ENCODE measurements at regions not wholly inside any gene's neighbourhood (a gene's known extent, or its start where the extent isn't known, plus 50 kb on each side); places are given as distances from the start of the nearest gene placed in this dataset.

DNA sequence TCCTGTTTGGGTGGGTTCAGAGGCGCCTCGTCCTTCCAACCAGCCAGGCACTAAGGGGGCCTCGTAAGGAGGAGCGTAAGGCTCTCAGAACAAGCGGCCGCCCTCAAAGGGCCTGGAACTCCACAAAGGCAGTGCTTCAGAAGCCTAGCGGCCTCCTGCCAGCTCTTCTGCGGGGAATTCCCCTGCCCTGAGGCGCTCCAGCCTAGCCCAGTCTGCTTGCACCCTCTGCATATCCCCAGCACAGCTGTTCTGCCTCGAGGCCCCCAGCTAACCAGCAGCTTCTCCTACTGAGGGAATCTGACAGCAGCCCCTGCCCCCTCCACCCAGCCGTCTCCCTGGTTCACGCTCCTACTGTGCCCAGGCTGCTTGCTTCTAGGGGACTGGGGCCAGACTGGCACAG, 265.9 kb downstream of the TFCP2L1 start:
- peak; percentile 64 for DNase-seq

DNA sequence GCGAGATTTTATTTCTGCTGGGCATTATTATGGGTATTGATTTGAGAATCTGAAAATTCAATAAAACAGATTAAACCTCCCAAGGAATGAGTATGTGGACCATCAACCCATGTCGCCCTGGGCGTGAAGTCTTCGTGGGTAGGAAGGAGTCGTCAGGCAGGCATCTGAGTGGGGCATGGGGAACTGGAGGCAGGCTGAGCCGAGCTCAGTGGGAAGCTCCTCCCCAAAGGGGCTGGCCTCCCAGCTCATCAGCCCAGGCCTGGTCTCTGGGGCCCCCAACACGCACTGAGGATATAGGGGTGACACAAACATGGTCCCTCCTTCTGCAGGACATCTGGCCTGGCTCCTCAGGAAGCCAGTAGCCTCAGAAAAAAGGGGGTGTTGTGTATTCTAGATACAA, 265.2 kb downstream of the TFCP2L1 start:
- no peak for DNase-seq

DNA sequence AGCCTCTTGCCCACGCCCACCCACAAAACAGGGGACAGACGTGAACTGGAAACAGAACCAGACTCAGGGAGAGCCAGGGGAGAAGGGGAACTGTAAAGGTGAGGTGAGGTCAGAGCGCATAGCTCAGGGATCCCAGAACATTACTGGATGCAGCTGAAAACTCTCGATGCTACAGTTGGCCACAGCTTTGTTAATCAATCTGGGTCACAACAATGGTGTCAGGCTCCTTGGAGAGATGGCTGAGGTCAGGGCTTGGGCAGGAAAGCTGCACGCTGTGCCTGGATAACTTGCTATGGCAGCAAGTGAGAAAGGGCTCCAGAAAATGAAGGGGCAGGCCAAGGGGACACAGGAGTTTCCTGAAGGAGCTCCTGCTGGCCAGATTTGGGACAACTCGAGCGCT, 263.3 kb downstream of the TFCP2L1 start:
- DNase-seq, result no peak

DNA sequence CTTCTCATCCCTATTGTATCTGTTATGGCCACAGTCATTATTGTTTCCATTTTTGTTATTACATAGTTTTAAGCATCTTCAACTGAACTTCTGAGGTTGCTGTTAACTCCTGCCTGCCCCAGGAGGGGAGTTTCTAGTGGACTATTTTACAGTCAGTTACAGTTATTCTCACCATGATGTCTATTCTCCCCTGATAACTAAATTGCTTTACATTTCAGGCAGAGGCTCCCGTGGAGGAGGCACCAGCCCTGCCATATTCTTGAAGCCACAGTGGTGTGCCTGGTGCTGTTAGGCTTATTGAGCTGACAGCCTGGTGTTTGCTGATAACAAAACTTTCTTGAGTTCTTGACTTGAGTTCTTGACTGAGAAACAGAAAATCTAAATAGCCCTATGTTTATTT, 256.4 kb downstream of the TFCP2L1 start:
- DNase-seq, result no peak

DNA sequence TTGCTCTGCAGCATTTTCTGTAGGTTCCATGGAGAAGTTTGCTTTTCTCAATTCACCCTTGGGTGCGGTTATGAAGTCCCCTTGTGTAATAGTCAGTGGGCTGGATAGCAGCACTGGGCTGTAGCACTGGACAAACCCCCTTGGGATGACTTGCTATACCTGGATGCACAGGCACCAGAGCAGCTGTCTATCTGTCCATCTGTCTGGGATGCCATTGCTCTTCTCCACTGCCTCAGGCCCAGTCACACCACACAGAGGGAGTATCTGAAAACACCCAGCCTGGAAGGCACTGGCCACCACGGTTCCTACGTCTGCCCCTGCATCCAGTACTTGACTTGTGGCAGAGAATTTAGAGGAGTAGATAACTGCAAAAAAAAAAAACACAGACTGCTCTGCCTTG, 254.5 kb downstream of the TFCP2L1 start:
- DNase-seq, result no peak

DNA sequence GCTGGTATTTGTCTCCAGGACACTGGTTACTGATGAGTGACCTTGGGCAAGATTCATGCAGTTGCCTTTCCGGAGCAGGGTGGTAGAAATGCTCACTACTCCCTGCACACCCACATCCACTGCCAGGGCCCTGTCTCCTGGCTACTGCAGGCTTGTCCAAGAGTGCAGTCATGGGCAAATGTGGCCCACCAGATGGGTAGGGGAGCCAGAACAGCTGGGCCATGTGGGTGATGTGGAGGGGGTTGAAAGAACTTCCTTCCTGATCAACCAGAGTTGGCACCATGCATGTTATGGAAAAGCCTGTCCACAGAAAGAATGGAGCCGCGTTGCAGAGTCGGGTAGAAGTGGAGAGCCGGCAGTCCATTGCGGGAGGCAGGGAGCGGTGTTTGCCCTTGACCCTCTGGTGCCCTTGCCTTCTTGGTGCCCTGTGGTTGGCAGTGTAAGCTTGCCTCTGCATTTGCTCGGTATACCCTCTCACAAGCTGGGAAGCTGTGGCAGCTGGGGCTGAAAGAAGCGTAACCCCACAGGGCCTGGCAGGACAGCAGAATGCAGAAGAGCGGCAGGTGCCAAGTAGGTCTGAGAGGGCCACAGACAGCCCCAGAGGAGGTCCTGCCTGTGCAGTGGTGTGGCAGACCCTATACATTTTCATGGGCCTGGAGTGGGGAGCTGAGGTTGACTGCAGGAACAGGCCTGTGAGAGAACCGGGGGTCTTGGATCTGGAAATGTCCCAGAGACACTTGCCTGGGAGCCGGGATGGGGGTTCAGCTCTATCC, 253.2 kb downstream of the TFCP2L1 start:
- DNase-seq, result no peak

DNA sequence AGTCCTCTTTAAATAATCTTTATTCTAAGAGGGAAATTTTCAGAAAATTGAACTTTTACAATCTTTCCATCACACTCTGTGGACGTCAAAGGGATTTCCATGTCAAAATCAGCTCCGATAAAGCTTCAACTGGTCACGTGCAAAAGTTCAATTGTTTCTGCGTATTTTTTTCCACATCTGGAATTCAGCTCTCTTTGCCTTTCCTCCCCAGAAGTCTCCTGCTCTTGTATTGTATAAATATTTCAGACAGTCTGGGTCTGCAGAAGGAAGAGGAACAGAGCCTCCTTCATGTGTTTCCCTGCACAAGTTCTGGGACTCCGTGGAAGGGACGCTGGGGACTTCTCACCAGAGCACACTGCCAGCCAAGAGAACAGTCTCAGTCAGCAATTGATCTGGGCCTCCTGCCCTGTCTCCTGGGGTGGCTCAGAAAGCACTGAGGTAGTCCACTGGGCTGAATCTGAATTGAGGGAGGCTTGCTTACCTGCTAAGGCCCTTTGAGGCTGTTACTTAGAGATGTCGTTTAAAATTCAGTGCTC, 251.5 kb downstream of the TFCP2L1 start:
- DNase-seq, result peak; percentile 35

DNA sequence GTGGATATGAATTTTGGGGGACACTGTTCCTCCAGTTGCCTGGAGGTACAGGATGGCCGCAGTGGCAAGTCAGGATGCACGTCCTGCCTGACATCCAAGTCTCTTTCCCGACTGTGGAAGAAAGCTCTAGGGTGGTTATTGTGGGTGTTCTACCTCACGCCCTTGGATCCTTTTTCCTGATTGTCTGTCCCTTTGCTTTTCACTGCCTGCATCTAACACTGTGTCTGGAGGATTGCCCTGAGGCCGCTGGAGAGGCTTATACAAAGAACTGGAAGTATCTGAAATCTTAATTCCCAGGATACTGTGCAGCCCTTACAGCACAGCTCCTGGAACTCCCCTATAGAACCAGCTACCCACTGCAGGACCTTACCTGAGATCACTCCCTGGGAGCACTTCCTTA, 250.5 kb downstream of the TFCP2L1 start:
- DNase-seq, result no peak

DNA sequence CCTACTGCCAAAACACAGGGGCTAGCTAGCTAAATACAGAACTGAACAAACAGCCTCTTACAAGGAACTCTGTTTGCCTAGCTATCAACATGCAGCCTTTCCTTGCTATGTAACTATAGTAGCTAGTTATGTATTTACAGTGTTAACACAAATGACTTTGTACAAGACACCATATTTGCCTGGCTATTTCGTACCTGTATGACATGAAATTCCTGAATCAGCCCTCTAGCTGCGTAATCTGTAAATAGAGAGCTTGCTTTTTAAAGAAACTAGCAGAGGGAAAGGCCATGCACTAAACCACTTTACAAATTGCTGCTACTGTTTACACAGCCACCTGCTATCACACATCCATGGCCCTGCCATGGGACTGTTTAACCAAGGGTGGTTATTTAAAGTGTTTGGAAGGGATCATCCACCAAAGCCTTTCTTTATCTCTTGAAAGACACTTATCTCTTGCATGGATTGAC, 248.7 kb downstream of the TFCP2L1 start:
- DNase-seq, result peak; percentile 68

DNA sequence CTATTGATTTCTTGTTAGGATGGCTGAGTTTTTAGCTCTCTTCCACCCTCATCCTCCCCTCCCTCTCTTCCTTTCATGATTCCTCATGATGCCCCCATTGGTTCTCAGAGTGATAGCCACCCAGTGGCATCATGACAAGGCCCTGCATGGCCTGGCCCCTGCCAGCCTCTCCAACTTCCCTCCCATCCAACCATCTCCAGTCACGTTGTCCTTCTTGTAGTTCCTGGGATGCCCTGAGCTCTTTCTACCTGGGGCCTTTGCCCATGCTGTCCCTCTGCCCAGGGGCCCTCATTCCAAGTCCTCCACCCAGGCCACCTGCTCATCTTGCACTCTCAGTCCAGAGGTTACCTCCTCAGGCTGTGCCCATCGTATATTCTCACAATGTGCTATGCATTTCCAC, 247.5 kb downstream of the TFCP2L1 start:
- no peak for DNase-seq

DNA sequence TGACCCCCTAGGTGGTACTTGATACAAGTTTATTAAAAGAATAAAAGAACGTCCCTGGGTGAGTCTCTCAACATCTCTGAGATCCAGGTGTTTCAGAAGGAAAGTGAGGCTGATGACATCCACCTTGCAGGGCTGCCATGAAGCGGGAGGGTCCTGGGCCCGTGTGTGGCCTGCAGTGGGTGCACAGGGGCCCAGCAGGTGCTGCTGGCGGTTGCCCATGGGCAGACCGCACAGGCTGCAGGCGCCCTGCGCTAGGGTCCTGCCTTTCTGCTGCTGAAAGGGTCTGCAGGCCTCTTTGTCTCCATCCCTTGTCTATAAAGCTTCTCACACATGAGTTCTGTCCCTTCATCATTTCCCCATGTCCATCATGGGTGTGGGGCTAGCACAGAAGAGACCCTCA, 247.0 kb downstream of the TFCP2L1 start:
- DNase-seq, result no peak

DNA sequence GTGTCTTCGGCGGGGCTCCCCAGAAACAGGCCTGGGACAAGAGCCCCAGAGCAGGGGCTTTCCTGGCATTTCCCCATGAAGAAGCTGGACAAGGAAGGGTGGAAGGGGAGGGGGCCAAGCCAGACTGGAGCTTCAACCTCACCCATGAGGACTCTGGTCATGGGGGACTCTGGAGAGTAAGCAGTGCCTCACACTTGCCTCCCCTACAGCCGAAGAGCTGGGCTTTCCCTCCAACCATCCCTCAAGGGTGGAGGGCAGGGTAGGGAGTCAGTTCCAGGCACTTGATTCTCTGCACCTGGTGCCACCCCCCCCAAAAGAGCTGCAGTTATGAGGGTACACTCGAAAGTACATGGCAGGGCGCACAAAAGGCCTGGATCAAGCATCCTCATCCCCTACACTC, 246.6 kb downstream of the TFCP2L1 start:
- no peak for DNase-seq

DNA sequence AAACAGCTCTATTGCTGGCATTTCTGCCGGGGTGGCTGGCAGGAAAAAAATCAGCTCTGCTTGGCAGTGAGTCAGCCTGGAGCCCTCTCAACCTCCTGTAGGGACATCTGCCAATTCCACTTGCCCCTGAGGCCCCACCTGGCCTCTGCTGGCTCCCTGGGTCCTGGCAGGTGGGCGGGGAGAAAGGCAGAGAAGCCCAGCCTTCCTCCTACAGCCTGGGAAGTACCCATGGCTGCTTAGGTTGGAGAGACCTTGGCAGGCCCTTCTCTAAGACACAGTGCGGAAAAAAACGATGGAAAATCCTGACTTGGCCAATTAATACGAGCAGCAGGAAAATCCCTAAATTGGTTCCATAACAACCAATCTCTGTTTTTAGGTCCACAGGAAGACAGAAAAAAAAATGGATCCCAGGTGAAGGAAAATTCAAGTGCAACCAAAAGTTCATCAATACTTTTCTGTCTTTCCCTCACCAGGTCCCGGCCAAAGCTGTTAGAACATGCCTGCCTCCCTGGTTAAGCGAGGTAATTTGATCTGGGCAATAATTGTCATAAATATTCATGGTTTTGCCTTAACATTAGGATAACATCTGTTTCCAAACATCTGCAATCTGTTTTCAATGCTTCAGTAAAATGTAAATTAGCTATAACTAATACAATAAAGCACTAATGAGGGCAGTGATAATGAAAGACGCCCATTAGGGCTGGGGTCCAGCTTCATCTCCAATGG, 245.9 kb downstream of the TFCP2L1 start:
- peak; percentile 73 for DNase-seq

DNA sequence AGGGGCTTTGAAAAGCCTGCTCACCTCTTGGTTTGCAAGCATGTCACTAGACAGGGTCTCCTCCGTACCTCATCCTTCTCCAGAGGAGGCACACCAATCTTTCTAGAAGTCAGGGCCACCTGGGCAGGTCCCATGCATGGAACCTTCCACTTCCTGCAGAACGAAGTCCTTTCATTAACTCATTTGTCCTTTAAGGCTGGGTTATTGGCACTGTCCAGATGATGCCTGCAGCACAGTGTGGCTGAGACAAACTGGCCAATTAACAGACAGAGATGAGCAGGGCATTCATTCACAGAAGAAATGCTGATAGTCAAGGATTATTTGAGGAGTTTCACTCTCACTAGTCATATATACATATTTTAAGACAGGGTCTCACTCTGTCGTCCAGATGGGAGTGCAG, 245.3 kb downstream of the TFCP2L1 start:
- no peak for DNase-seq

DNA sequence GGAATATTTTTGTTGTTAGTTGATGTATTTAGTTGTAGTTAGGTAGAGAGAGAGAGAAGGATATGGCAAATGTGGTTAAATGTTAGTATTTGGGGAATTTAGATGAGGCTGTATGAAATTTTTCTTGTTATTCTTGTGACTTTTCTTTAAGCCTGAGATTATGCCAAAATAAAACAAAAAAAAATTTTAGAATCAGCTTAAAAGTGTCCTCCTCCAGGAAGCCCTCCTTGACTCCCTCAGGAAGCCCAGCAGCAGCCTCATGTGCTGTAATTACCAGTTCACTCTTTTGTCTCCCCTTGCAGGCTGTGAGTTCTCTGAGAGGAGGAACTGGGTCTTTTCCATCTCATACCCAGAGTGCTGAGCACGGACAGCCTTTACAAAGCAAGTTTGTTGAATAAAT, 243.5 kb downstream of the TFCP2L1 start:
- no peak for DNase-seq

DNA sequence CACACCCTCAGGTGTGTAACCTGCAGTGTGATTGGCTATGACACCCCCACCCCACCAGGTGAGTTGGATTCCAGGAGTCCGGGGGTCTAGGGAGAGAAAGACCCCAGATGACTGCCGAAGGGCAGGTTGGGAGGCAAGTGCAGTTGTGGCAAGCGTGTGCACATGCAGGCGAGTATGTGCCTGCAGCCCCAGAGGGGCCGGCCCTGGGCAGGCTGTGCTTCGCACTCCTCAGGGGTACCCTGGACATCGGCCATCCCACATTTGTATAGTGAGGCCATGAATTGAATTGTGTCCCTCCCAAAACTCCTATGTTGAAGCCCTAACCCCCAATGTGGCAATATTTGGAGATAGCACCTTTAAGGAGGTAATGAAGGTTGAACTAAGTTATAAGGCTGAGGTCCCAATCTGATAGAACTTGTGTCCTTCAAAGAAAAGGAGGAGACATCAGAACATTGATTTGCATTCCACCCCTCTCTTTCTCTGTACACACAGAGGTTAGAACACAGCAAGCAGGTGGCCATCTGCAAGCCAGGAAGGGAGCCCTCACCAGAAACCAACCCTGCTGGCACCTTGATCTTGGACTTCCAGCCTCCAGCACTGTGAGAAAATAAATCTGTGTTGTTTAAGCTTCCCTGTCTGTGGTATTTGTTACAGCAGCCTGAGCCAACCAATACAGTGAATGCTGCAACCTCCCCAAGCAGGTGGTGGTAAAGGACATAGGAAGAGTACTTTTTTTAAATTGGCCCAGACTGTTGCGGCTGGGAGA, 241.8 kb downstream of the TFCP2L1 start:
- DNase-seq, result no peak

DNA sequence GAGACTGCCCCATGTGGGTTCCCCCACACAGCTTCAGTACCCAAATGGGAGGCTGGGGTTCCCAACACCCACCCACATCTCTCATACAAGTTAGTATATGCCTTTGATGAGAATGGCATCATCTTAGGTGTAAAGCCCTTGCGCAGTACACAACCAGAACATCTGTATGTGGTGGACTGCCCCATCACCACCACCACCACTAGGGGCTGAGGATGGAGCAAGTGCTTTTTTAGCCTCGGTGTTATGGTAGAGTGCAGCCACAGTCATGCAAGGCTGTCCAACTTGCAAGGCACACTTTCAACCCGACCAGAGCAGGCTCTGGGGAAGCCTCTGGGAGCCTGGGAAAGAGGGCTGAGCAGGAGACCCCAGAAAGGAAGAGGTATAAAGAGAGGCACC, 241.2 kb downstream of the TFCP2L1 start:
- no peak for DNase-seq

DNA sequence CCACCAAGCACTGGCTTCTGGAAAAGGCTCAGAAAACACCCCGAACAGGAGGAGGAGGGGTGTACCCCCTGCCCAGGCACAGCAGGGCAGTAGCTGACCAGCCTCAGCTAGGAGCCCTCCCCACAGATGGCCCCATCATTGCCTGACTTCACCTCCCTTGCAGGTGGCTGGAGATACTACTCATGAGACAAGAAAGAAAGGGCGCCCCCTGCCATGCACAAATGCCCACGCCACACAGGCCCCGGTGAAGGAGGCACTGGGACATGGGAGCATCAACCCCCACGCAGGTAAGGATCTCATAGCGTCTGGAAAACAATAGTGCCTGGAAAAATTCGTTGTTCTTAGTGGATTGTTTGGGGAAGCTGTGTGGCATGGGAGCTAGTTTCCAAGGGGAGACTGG, 240.6 kb downstream of the TFCP2L1 start:
- no peak for DNase-seq

DNA sequence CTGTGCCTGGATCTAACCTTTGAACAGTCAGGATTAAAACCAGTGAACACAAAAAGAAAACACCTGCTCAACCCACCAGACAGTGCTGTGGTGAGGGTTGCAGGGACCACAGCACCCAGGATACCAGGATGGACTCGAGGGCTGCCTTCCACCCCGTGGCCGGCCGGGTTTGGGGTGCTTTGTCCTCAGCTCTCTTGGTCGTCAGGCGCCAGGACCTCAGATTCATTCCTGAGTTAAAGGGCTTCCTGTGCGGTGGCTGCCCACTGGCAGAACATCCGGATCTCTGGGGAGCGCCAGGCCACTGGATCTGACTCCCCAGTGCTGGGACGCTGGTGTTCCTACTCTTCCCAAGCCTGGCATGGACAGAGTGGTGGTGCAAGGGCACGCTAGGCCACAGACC, 239.8 kb downstream of the TFCP2L1 start:
- no peak for DNase-seq

DNA sequence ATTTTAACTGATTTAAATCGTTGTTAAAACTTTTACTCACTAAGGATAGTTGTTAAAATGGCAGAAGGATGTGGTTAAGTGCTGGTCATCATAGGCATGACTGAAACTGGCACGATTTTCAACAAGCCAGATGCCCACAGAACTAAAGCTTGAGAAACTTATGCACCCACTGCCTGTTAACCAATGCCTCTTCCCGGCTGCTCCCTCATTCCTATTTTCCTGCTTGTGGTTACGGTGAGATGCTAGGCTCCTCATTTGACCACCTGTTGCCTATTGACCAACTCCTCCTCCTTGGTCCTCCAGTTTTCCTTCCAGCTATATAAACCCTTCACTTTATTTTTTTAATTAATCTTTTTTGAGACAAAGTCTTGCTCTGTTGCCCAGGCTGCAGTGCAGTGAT, 238.7 kb downstream of the TFCP2L1 start:
- DNase-seq, result no peak

DNA sequence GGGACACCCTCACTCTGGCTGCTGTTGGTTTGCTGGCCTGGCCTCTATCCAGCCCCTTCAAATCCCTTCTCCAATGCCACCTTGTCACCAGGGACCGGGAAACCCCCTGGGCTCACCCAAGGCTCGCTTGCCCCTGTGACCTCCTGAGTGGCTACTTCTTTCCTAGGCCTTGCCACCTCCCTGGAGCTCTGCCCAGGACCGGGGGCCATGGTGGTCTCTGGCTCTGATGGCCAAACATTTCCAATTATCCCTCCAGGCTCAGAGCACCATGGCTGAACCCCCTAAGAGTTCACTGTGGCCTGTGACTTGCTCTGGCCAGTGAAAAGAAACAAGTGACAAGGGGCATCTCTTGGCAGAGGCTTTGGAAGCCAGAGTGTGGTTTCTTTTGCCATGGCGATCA, 237.6 kb downstream of the TFCP2L1 start:
- DNase-seq, result no peak

DNA sequence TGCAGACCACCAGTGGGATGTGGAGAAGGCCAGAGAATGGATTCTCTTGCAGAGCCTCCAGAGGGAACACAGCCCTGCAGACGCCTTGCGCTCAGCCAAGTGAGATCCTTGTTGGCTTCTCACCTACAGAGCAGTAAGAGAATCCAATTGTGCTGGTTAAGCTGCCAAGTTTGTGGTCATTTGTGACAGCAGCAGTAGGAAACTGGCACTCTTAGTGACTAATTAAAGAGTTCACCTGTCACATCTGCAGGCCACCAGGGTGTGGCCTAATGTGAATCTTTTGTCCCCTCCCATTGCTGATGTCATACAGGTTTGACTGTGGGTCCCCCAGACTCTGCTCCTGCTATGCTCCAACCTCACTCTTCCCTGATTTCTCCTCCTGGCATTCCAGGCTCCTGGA, 235.9 kb downstream of the TFCP2L1 start:
- peak; percentile 37 for DNase-seq

Measured in tongue (tissue), 1 donor.